Vagina (tissue), 2 donors: ENCODE measurements at regions not wholly inside any gene's neighbourhood (a gene's known extent, or its start where the extent isn't known, plus 50 kb on each side); places are given as distances from the start of the nearest gene placed in this dataset.
"Not testable (repeated sequence)": the region's sequence is repeated elsewhere in the genome, so short reads cannot be mapped to it uniquely, and the experiment has no call there.

ENCODE experiments used
- POLR2A ChIP-seq, 2 donors: fragments of 450-650 bp; IDR thresholded peaks; one replicate each; pipeline ENCODE4 v1.6.1; 2017; ENCODE audit warnings: antibody characterized with exemption in 2 of 2, mild to moderate bottlenecking in 2 of 2, moderate library complexity in 2 of 2
- TF ChIP-seq, protein P1 (sequence below), 3 experiments: fragments of 450-650 bp in 2 of 3; fragments of 200-600 bp in 1 of 3; sonication (generic) in 1 of 3; IDR thresholded peaks; one replicate each; pipeline ENCODE4 v1.5.1; 2017 to 2019; ENCODE audit warnings: antibody characterized with exemption in 3 of 3, mild to moderate bottlenecking in 2 of 3, moderate library complexity in 2 of 3

DNA sequence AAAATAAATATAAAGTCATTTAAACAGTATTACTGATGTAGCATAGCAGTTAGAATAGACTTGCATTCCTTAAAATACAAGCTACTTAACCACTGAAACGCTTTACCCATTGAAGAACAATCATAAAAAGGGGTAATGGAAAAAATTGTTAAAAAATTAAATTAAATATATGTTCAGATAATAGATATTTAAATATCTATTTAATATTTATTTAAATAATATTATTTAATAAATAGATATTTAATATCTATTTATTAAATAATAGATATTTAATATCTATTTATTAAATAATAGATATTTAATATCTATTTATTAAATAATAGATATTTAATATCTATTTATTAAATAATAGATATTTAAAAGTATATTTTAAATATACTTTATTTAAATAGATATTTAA lies 2410.5 kb downstream of the PCDH7 start:
- TF ChIP-seq, protein P1, sequence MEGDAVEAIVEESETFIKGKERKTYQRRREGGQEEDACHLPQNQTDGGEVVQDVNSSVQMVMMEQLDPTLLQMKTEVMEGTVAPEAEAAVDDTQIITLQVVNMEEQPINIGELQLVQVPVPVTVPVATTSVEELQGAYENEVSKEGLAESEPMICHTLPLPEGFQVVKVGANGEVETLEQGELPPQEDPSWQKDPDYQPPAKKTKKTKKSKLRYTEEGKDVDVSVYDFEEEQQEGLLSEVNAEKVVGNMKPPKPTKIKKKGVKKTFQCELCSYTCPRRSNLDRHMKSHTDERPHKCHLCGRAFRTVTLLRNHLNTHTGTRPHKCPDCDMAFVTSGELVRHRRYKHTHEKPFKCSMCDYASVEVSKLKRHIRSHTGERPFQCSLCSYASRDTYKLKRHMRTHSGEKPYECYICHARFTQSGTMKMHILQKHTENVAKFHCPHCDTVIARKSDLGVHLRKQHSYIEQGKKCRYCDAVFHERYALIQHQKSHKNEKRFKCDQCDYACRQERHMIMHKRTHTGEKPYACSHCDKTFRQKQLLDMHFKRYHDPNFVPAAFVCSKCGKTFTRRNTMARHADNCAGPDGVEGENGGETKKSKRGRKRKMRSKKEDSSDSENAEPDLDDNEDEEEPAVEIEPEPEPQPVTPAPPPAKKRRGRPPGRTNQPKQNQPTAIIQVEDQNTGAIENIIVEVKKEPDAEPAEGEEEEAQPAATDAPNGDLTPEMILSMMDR (IDR thresholded peaks at IDR 0.05), result not testable (repeated sequence)
- TF ChIP-seq POLR2A (IDR thresholded peaks at IDR 0.05), result not testable (repeated sequence)
